NOMO-1 treated with DMSO at 0.1 percent for 48 hours (cell line): ENCODE measurements at regions not wholly inside any gene's neighbourhood (a gene's known extent, or its start where the extent isn't known, plus 50 kb on each side); places are given as distances from the start of the nearest gene placed in this dataset.

Source experiments
- DNase-seq: peaks from one replicate; lab custom pipeline; 2025; ENCODE audit not compliant: unreplicated experiment; lab: John Stamatoyannopoulos, UW

DNA sequence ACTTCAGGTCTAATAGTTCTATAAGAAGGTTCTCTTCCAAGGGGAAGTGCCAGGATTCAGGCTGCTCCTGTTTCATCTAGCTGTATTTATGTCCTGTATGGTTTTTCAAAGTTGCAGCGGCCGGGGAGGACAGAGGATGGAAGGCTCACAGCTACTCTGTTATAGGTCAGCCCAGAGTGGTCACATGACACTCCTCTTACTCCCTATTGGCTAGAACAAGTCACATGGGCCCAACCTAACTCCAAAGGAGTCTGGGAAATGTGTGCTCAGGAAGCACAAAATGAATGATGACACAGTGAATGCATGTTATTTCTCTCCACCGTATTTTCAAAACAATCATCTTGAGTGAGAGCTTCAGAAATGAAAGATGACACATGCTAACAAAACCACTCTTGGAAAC, 645.1 kb upstream of the RBFOX1 start:
- no peak for DNase-seq

GRCh38 chr16:6684076-6684673, 648.5 kb upstream of the RBFOX1 start:
- DNase-seq, result peak; percentile 1

- no peak for DNase-seq
These were observed 650.4 kb upstream of the RBFOX1 start for GRCh38 chr16:6682142-6682811.

DNA sequence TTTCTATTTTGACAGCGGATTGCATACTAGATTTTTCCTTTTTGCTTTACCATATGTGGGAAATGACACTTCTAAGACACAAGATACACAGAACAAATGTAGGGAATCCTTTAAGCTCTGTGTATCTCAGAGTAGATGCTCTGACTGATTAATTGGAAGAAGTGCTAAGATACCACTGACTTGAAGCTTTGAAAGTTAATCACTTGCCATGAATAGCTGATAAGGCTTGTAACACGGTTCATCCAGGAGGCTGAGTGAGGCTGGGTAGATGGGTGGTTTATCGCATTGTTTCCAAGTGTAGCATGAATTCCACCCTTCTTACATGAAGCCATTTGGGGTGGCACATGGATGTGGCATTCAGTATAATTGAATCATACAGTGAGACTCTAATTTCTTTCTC, 654.1 kb upstream of the RBFOX1 start:
- no peak for DNase-seq

- DNase-seq, result no peak
These were observed 658.6 kb upstream of the RBFOX1 start for GRCh38 chr16:6674071-6674470.

GRCh38 chr16:6672507-6672906, 660.1 kb upstream of the RBFOX1 start:
- no peak for DNase-seq

DNA sequence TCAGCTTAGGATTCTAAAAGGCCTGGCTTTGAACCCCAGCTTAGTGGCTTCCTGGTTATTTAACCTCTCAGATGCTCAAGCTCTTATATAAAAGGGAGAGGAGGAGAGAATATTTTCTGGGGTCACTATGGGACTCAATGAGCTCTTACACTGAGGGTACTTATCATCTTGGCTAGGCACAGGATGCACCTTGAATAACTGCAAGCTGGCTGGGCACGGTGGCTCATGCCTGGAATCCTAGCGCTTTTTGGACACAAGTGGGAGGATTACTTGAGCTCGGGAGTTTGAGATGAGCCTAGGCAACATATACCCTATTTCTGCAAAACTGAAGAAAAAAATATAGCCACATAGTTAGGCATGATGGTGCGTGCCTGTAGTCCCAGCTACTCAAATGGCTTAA, 665.3 kb upstream of the RBFOX1 start:
- DNase-seq, result no peak

DNA sequence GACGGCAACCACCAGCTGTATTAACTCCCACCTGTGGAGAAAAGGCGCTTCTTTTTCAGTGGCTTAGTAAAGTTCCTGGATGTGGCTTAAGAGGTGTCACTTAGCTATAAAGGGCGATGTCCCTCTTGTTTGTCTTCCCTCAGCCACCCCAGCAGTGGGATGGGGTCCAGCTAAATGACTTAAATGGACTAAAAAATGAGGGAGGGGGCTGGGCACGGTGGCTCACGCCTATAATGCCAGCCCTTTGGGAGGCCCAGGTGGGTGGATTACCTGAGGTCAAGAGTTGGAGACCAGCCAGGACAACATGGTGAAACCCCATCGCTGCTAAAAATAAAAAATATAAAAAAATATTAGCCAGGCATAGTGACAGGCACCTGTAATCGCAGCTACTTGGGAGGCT, 667.5 kb upstream of the RBFOX1 start:
- DNase-seq, result no peak

DNA sequence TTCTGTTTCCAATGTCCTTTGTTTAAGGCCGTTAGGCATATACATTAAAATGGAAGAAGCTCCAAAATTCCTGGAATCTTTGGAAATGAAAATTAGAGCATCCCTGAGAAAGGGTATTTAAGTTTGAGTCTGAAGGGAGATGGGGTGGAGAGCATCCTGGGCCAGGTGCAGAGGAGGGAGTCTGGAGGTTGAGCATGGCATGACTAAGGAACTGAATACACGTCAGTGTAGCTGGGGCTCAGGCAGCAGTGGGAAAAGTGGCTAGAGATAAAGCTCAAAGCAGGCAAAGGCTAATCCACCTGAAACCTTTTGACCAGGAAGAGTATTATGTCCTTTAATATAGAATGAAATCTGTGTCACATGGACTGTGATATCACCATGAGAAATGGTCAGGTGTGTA, 669.0 kb upstream of the RBFOX1 start:
- DNase-seq, result no peak

DNA sequence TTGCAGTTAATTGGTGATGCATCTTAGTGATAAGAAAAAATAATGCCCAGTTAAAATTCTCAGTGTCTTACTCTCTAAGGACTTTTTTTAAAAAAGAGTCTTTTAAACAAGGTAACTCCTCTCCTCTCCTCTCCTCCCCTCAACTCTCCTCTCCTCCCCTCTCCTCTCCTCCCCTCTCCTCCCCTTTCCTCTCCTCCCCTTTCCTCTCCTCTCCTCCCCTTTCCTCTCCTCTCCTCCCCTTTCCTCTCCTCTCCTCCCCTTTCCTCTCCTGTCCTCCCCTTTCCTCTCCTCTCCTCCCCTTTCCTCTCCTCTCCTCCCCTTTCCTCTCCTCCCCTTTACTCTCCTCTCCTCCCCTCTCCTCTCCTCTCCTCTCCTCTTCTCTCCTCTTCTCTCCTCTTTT, 675.9 kb upstream of the RBFOX1 start:
- no peak for DNase-seq

DNA sequence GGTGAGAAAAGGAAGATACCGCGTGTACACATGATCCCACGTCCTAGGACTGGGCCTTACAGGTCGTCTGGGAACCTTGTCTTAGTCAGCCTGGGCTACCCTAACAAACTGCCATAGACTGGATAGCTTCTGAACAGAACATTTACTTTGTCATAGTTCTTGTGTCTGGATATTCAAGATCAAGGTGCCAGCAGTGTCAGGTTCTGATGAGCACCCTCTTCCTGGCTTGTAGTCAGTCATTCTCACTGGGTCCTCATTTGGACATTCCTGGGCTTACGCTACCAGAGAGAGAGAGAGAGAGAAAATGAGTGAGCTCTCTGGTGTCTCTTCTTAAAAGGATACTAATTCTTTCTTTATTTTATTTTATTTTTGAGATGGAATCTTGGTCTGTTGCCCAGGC, 685.8 kb upstream of the RBFOX1 start:
- no peak for DNase-seq

DNA sequence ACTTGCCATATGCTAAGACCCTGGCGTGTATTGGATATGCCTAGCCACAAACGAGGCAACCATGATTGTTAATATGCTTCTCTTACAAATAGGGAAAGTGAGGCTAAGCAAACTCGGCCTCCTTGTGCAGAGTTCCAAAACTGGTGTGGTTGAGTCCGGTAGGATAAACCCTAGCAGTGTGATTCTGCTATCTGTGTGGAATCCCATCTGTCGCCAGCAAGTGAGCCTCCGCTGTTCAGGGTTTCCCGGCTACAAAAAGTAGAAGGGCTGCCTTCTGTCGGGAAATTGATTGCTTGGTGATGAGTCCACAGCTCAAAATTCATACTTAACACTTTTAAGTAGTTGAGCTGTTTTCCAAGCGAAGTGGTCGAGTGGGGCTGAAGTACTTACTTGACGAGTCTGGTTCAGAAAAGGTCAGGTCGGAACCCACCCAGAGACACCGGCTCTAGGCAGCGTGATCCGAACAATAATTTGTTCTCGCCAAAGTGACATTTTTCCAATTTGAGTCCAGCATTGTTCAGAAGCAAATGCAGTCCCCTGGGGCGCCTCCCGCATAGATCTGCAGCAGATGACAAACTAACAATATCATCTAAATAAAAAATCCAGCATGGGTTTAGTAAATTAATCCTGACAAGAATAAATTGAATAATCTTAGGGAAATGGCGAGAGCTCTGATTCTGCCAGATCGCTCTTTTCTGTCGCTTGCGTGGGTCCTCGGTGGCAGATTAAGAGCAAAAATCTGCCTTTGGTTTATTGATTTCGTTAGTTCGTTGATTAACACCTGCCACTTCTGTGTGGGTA, 686.7 kb upstream of the RBFOX1 start:
- no peak for DNase-seq

- DNase-seq, result no peak
These were observed 687.7 kb upstream of the RBFOX1 start for GRCh38 chr16:6644916-6645315.

DNA sequence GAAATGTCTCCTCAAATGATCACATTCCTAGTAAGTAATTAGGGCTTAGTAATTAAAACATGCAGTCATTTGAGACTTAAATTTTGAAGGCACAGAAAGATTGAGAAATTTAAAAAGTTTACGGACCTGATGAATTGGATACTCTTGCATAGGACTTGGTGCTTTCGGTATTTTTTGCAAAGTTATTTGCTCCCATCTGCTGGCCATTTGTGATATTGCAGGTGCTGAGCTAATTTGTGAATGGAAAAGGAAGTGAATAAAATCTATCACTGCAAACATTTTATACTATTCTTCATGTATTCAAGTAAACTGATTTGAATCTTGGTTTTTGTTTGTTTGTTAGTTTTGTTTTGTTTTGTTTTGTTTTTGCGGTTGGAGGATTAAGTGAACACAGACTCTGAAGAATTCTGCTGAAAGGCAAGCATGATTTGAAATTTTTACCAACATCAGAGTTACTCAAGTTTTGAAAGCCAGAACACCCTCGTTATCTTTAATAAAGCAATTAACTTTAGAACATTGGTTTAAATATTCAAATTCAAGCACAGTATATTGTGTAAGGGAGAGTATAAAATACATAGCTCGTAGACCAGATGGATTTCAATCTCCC, 689.5 kb upstream of the RBFOX1 start:
- DNase-seq, result peak; percentile 42

GRCh38 chr16:6642271-6642670, 690.4 kb upstream of the RBFOX1 start:
- no peak for DNase-seq

DNA sequence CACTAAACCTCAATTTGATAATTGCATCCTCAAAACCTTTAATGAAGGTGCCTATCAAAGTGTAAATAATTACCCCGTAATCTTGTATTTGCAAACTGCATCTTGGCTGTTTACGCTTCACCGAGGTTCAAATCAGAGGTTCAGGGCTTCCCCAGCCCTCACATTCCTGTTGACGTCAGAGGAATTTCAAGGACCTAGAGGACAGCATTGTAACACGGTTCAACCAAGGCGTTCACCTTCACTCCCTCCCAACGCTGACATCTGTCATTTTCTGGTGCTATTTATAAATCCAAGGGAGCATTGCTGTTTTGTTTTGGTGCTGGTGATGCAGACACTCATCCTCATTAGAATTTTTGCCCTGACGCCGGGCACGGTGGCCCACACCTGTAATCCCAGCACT, 691.6 kb upstream of the RBFOX1 start:
- DNase-seq, result no peak

- no peak for DNase-seq
These were observed 696.2 kb upstream of the RBFOX1 start for GRCh38 chr16:6636457-6636856.

GRCh38 chr16:6634151-6634550, 698.5 kb upstream of the RBFOX1 start:
- no peak for DNase-seq

DNA sequence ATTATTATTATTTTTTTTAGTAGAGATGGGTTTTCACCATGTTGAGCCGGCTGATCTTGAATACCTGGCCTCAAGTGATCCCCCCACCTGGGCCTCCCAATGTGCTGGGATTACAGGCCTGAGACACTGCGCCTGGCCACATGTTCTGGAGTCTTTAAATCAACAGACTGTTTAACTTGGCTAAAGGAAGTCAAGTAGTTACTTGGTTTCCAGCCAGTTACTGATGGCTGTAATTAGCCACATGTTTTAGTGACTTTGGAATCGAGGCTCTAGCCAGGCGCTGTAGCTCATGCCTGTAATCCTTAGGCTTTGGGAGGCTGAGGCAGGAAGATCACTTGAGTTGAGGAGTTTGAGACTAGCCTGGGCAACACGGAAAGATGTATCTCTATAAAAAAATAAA, 699.2 kb upstream of the RBFOX1 start:
- DNase-seq, result no peak

DNA sequence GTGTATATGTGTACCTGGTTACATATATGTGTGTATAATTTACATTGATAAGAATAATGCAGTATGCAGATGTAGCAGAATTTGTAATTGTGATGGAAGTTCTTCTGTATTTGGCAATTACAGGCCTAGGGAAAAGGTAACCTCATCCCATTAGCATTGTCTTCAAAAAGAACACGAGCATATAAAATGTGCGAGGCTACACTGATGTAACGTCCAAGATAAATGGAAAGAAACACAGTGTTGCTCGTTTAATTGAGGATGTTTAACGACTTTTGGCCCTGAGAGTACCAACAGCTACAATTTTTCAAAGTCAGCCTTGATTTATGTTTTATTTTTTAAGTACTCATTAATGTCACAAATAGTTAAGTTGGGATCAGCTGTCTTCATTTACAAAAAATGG, 703.5 kb upstream of the RBFOX1 start:
- DNase-seq, result no peak

DNA sequence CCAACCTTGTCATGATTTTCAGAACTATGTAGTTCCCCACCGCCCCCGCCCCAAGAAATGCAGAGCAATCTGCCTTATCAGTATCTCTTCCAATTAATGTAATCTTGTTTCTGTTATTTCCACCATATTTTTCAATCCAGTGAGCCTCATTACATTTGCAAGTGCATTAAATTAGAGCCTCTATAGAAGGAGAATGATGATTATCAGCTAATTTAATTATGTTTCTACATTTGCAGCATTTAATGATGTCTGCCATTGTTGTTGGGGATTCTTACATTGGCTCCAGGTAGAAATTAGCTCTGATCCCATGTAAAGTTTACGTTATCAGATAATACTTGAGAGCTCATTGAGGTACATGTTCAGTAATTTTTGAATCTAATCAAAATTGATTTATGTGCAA, 707.0 kb upstream of the RBFOX1 start:
- DNase-seq, result no peak

DNA sequence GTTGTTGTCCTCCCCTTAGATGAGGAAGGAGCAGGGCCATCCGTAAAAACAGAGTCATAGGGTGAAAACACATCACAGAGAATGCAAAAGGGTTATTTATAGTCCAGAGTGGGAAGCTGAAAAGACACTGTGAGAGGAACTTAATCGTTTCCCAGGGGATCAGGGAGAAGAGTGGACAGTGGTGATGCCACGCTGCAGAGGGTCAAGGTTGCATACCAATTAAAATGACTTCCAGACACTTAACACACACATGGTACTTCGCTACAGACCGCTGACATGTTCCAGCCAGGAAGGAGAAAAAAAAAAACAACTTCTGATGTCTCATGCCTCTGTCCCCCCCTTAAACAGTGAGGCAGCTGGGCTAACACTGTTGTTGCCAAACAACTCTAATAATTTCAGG, 713.8 kb upstream of the RBFOX1 start:
- DNase-seq, result no peak
